K562 (cell line): ENCODE measurements at regions not wholly inside any gene's neighbourhood (a gene's known extent, or its start where the extent isn't known, plus 50 kb on each side); places are given as distances from the start of the nearest gene placed in this dataset.

Source experiments
- ATAC-seq: fragments of 200-7000 bp; cut with Tn5 transposase; 3 replicates; pipeline ENCODE4 v1.9.1; 2020; ENCODE audit warnings: moderate library complexity
- BruUV-seq: library from RNA; stranded (reverse); fragments of 400-500 nt; replicated peaks from 2 replicates; lab custom pipeline; 2021; lab: Mats Ljungman, UMichigan
- CTCF ChIA-PET: fragments of 300-600 bp; formaldehyde crosslinking; extraction: SDS; loops from one replicate; lab custom pipeline; 2021; ENCODE audit warnings: low intra/inter-chr PET ratio; lab: Yijun Ruan, JAX
- POLR2A ChIA-PET: fragments of 300-600, 350-650 bp; sonication (Branson Sonifier 250); formaldehyde crosslinking; extraction: SDS; loops from one replicate; lab custom pipeline; 2021; ENCODE audit warnings: antibody characterized with exemption, inconsistent platforms; lab: Yijun Ruan, JAX
- DNase-seq, 4 experiments: peaks; one replicate each; pipeline versions ENCODE4 v3.0.0 to v3.0.0-alpha.2; 2011 to 2018; ENCODE audit warnings: low spot score in 3 of 4, mixed read lengths in 3 of 4; ENCODE audit errors: extremely low read depth in 1 of 4
- FAIRE-seq: peaks from 2 replicates; lab custom pipeline; 2011; peaks lifted over from hg19 to GRCh38; lab: Jason Lieb, UNC
- H2AFZ ChIP-seq: 2 replicates; pipeline ENCODE4 v1.6.0; 2011; ENCODE audit warnings: low read depth, low read length, control low read depth, inconsistent platforms
- H3K27ac ChIP-seq: fragments of 200-600 bp; 3 replicates; pipeline ENCODE4 v1.8.0; 2011; ENCODE audit warnings: low read depth, mild to moderate bottlenecking, control low read depth, inconsistent platforms, low read length, moderate library complexity, mixed read lengths; ENCODE audit errors: extremely low read depth
- H3K27me3 ChIP-seq, 2 experiments: fragments of 300-600 bp in 1 of 2; 2 replicates in 1 of 2; 3 replicates in 1 of 2; pipeline versions ENCODE4 v1.6.0 to v1.8.0; 2011; ENCODE audit warnings: inconsistent platforms in 2 of 2, low read length in 2 of 2, mild to moderate bottlenecking in 1 of 2, mixed read lengths in 1 of 2, moderate library complexity in 1 of 2; ENCODE audit not compliant: control insufficient read depth in 2 of 2, insufficient read depth in 2 of 2
- H3K36me3 ChIP-seq: fragments of 300-600 bp; 3 replicates; pipeline ENCODE4 v1.8.0; 2011; ENCODE audit warnings: mild to moderate bottlenecking, low read length, inconsistent platforms; ENCODE audit not compliant: control insufficient read depth, insufficient read depth
- H3K4me1 ChIP-seq, 2 experiments: fragments of 200-600 bp in 1 of 2; replicated peaks in 1 of 2; 2 replicates in 1 of 2; 3 replicates in 1 of 2; pipeline versions ENCODE4 v1.5.1 to v1.8.0; 2011; ENCODE audit warnings: inconsistent platforms in 2 of 2, low read length in 2 of 2, mild to moderate bottlenecking in 1 of 2, mixed read lengths in 1 of 2, moderate library complexity in 1 of 2; ENCODE audit not compliant: control insufficient read depth in 2 of 2, insufficient read depth in 2 of 2
- H3K4me2 ChIP-seq: 2 replicates; pipeline ENCODE4 v1.6.1; 2011; ENCODE audit warnings: low read length, control low read depth, inconsistent platforms, mixed read lengths; ENCODE audit not compliant: insufficient read depth
- H3K4me3 ChIP-seq: fragments of 200-600 bp; sonication (generic), shearing (Covaris generic); 2 replicates; pipeline ENCODE4 v1.5.1; 2016; ENCODE audit warnings: control low read depth, inconsistent platforms
- H3K79me2 ChIP-seq: fragments of 200-600 bp; 3 replicates; pipeline ENCODE4 v1.8.0; 2011; ENCODE audit warnings: low read length, inconsistent platforms; ENCODE audit not compliant: control insufficient read depth, insufficient read depth
- H3K9ac ChIP-seq, 2 experiments: 2 replicates each; pipeline versions ENCODE4 v1.6.0 to v1.6.1; 2011; ENCODE audit warnings: low read depth in 2 of 2, low read length in 2 of 2, control low read depth in 1 of 2, inconsistent platforms in 1 of 2, mild to moderate bottlenecking in 1 of 2, mixed read lengths in 1 of 2; ENCODE audit not compliant: insufficient read depth in 1 of 2
- H3K9me1 ChIP-seq: one replicate; pipeline ENCODE4 v1.6.0; 2011; ENCODE audit warnings: inconsistent platforms, mild to moderate bottlenecking, low read length, moderate library complexity; ENCODE audit not compliant: control insufficient read depth, insufficient read depth
- H3K9me3 ChIP-seq: replicated peaks from 2 replicates; pipeline ENCODE4 v1.5.1; 2011; ENCODE audit warnings: low read depth, low read length, inconsistent platforms; ENCODE audit not compliant: control insufficient read depth, insufficient read depth
- H4K20me1 ChIP-seq: replicated peaks from 2 replicates; pipeline ENCODE4 v1.6.1; 2011; ENCODE audit warnings: low read length, inconsistent platforms, mixed read lengths; ENCODE audit not compliant: control insufficient read depth, insufficient read depth
- ARID2 ChIP-seq: fragments of 450-650 bp; IDR thresholded peaks from 2 replicates; pipeline ENCODE4 v1.6.1; 2017; ENCODE audit warnings: antibody characterized with exemption, mild to moderate bottlenecking
- ATF6 ChIP-seq: sonication (generic); formaldehyde crosslinking; IDR thresholded peaks from 2 replicates; pipeline ENCODE4 v1.4.0; 2020; ENCODE audit warnings: mild to moderate bottlenecking, missing genetic modification reagents
- BRF2 ChIP-seq: IDR thresholded peaks from 3 replicates; pipeline ENCODE4 v1.6.1; 2011; ENCODE audit warnings: borderline replicate concordance, mild to moderate bottlenecking; ENCODE audit not compliant: insufficient read length, insufficient read depth
- ETV6 ChIP-seq, 3 experiments: fragments of 150-350 bp in 1 of 3; sonication (generic) in 1 of 3; formaldehyde crosslinking in 1 of 3; IDR thresholded peaks; 2 replicates each; pipeline versions ENCODE4 v1.6.1 to v1.8.0; 2014 to 2022; ENCODE audit warnings: borderline replicate concordance in 2 of 3, low read depth in 2 of 3, antibody characterized with exemption in 1 of 3, low read length in 1 of 3, mild to moderate bottlenecking in 1 of 3, missing genetic modification reagents in 1 of 3
- HMG20B ChIP-seq: fragments of 250-450 bp; sonication (Bioruptor Pico); IDR thresholded peaks from 2 replicates; pipeline ENCODE4 v1.5.0; 2021; ENCODE audit warnings: mild to moderate bottlenecking
- LCOR ChIP-seq: sonication (generic); formaldehyde crosslinking; IDR thresholded peaks from 2 replicates; pipeline ENCODE4 v1.8.0; 2022; ENCODE audit warnings: mild to moderate bottlenecking, missing genetic modification reagents
- MBD2 ChIP-seq: sonication (generic); IDR thresholded peaks from 2 replicates; pipeline ENCODE4 v1.6.1; 2016; ENCODE audit warnings: low read depth, borderline replicate concordance
- NCOA1 ChIP-seq: fragments of 450-650 bp; IDR thresholded peaks from 2 replicates; pipeline ENCODE4 v1.6.1; 2016; ENCODE audit warnings: low read depth
- NFE2L1 ChIP-seq: fragments of 450-650 bp; IDR thresholded peaks from 2 replicates; pipeline ENCODE4 v1.6.1; 2016; ENCODE audit warnings: missing genetic modification characterization, low read depth, mild to moderate bottlenecking, missing compliant biosample characterization, moderate library complexity, borderline replicate concordance
- OTX1 ChIP-seq: fragments of 450-650 bp; formaldehyde crosslinking; IDR thresholded peaks from 2 replicates; pipeline ENCODE4 v1.4.0; 2022; ENCODE audit warnings: mild to moderate bottlenecking
- PCBP2 ChIP-seq: fragments of 200-400 bp; formaldehyde crosslinking; IDR thresholded peaks from 2 replicates; pipeline ENCODE4 v1.6.1; 2018; ENCODE audit warnings: low read length, low read depth, mild to moderate bottlenecking, moderate library complexity; ENCODE audit not compliant: poor library complexity, severe bottlenecking
- POU5F1 ChIP-seq: fragments of 150-350 bp; IDR thresholded peaks from 2 replicates; pipeline ENCODE4 v1.6.1; 2014; ENCODE audit warnings: borderline replicate concordance, low read length, low read depth, mild to moderate bottlenecking; ENCODE audit not compliant: partially characterized antibody
- SETDB1 ChIP-seq: IDR thresholded peaks from one replicate; pipeline ENCODE4 v1.6.1; 2012; ENCODE audit warnings: low read length, control low read depth, inconsistent platforms
- SMARCE1 ChIP-seq: fragments of 450-650 bp; IDR thresholded peaks from 2 replicates; pipeline ENCODE4 v1.7.1; 2016; ENCODE audit warnings: mild to moderate bottlenecking
- ZBTB7A ChIP-seq: IDR thresholded peaks from 2 replicates; pipeline ENCODE4 v1.6.1; 2011; ENCODE audit warnings: low read depth, mild to moderate bottlenecking, low read length, moderate library complexity, borderline replicate concordance; ENCODE audit not compliant: control insufficient read depth
- ZKSCAN8 ChIP-seq: fragments of 200-800 bp; sonication (Bioruptor generic); IDR thresholded peaks from 2 replicates; pipeline ENCODE4 v1.6.1; 2016; ENCODE audit warnings: missing genetic modification characterization, missing compliant biosample characterization
- ZNF121 ChIP-seq: sonication (generic); formaldehyde crosslinking; conservative IDR thresholded peaks from 2 replicates; pipeline ENCODE4 v1.8.0; 2022; ENCODE audit warnings: missing genetic modification reagents
- ZNF76 ChIP-seq: fragments of 250-450 bp; sonication (Bioruptor Pico); IDR thresholded peaks from 2 replicates; pipeline ENCODE4 v1.4.0; 2020; ENCODE audit warnings: mild to moderate bottlenecking, moderate library complexity, borderline replicate concordance
- ZNF785 ChIP-seq: fragments of 250-450 bp; sonication (Bioruptor Pico); IDR thresholded peaks from 2 replicates; pipeline ENCODE4 v1.4.0; 2020; ENCODE audit warnings: mild to moderate bottlenecking
- WGBS: fragments of 100-300 bp; shearing (Covaris generic); methylation state at CpG from one replicate; pipeline ENCODE4 v1.1.6; 2016; ENCODE audit warnings: low coverage, mixed read lengths; ENCODE audit not compliant: insufficient coverage; ENCODE audit errors: missing lambda C conversion rate; 5-methylcytosine and 5-hydroxymethylcytosine counted together
- in situ Hi-C: fragments of 300-500 bp; cut with MboI; formaldehyde crosslinking; loops from 4 replicates; pipeline ENCODE4 v1.15.0; 2018; ENCODE audit warnings: inconsistent platforms, mixed read lengths
- intact Hi-C: fragments of 100-400 bp; cut with micrococcal nuclease; formaldehyde crosslinking; loops from 2 replicates; pipeline ENCODE4 v1.14.2; 2022

GRCh38 chr16:48963306-48963705 is 318.3 kb downstream of the CBLN1 start (continued):
- TF ChIP-seq PCBP2 = no peak
- no peak for TF ChIP-seq OTX1
- no peak for TF ChIP-seq LCOR
- no peak for TF ChIP-seq ZNF785
- no peak for TF ChIP-seq SMARCE1
- TF ChIP-seq SETDB1 = no peak

- CTCF ChIA-PET = no interaction called here
- in situ Hi-C loops = no loop called here
- no TSS peak for BruUV-seq
- TF ChIP-seq HMG20B (CRISPR knock-in tag) (no peak), ZNF121 (no peak), NCOA1 (no peak), ZBTB7A (no peak), ATF6 (CRISPR knock-in tag) (no peak), ZKSCAN8 (CRISPR knock-in tag) (no peak), NFE2L1 (tag) (no peak), MBD2 (no peak), ZNF76 (CRISPR knock-in tag) (no peak), ETV6 (IDR thresholded peaks at IDR 0.05; ENCODE audit: borderline replicate concordance in 1 of 2, low read depth in 2 of 2, low read length in 1 of 2) (no peak), ETV6 (CRISPR knock-in tag; IDR thresholded peaks at IDR 0.05; ENCODE audit: borderline replicate concordance) (no peak), POU5F1 (no peak), ARID2 (no peak), BRF2 (no peak)
These were observed 320.1 kb downstream of the CBLN1 start for GRCh38 chr16:48961546-48961945.

More at GRCh38 chr16:48961546-48961945, 320.1 kb downstream of the CBLN1 start:
- no peaks in the 10 kb centered on the region for H3K9me1 ChIP-seq
- no peak for FAIRE-seq
- no peak overlapping the region for H3K27ac ChIP-seq
- no peak overlapping the region for H2AFZ ChIP-seq
- no peak for ATAC-seq
- WGBS = 0% methylated on average over 4 of the region's 4 CpGs
- H3K4me1 ChIP-seq = no peaks in the 10 kb centered on the region
- no peaks in the 10 kb centered on the region for H3K79me2 ChIP-seq
- H3K9ac ChIP-seq = no peak overlapping the region
- no peaks in the 10 kb centered on the region for H4K20me1 ChIP-seq
- H3K4me3 ChIP-seq = no peak overlapping the region
- H3K4me2 ChIP-seq = no peak overlapping the region
- DNase-seq = no peak
- POLR2A ChIA-PET = no interaction called here
- no peaks in the 10 kb centered on the region for H3K9me3 ChIP-seq
- H3K27me3 ChIP-seq = no peaks in the 10 kb centered on the region
- H3K36me3 ChIP-seq = no peaks in the 10 kb centered on the region
- intact Hi-C loops = no loop called here
